Kidney (tissue), 13 donors: ENCODE measurements at regions not wholly inside any gene's neighbourhood (a gene's known extent, or its start where the extent isn't known, plus 50 kb on each side); places are given as distances from the start of the nearest gene placed in this dataset.
A peak's percentile ranks its signal among the peaks of the same experiment; 100 is the strongest.

Source experiments
- DNase-seq, 5 donors: peaks; one replicate each; pipeline ENCODE4 v3.0.0-alpha.2; 2013 to 2020
- FAIRE-seq: peaks from 2 replicates; lab custom pipeline; 2012; peaks lifted over from hg19 to GRCh38; lab: Jason Lieb, UNC
- H3K27ac ChIP-seq, 2 donors: one replicate each; pipeline ENCODE4 v1.7.0; 2013; ENCODE audit warnings: low read depth in 2 of 2, low read length in 2 of 2, inconsistent platforms in 1 of 2
- H3K27me3 ChIP-seq: one replicate; pipeline ENCODE4 v1.7.1; 2013; ENCODE audit warnings: low read length, inconsistent platforms; ENCODE audit not compliant: control insufficient read depth, insufficient read depth
- H3K36me3 ChIP-seq, 3 donors: one replicate each; pipeline versions ENCODE4 v1.7.0 to v1.7.1; 2013; ENCODE audit warnings: low read length in 3 of 3, control low read depth in 1 of 3, inconsistent platforms in 1 of 3; ENCODE audit not compliant: insufficient read depth in 3 of 3, control insufficient read depth in 2 of 3
- H3K4me1 ChIP-seq, 3 donors: one replicate each; pipeline versions ENCODE4 v1.7.0 to v1.7.1; 2013; ENCODE audit warnings: low read length in 3 of 3, inconsistent platforms in 1 of 3, low read depth in 1 of 3; ENCODE audit not compliant: control insufficient read depth in 2 of 3, insufficient read depth in 2 of 3
- H3K4me3 ChIP-seq, 3 donors: one replicate each; pipeline versions ENCODE4 v1.7.0 to v1.8.1; 2013; ENCODE audit warnings: low read length in 3 of 3, control low read depth in 1 of 3, inconsistent platforms in 1 of 3
- H3K9ac ChIP-seq, 3 donors: one replicate each; pipeline versions ENCODE4 v1.7.0 to v1.7.1; 2013; ENCODE audit warnings: low read length in 3 of 3, control low read depth in 1 of 3, inconsistent platforms in 1 of 3
- H3K9me3 ChIP-seq, 3 donors: one replicate each; pipeline versions ENCODE4 v1.7.0 to v1.7.1; 2013; ENCODE audit warnings: low read length in 3 of 3, control low read depth in 1 of 3, inconsistent platforms in 1 of 3; ENCODE audit not compliant: control insufficient read depth in 2 of 3, insufficient read depth in 1 of 3
- CTCF ChIP-seq: IDR thresholded peaks from 3 replicates; pipeline ENCODE4 v1.5.1; 2012; ENCODE audit warnings: mild to moderate bottlenecking, moderate library complexity, borderline replicate concordance; ENCODE audit not compliant: insufficient read depth; ENCODE audit errors: extremely low read depth
- intact Hi-C: fragments of 100-400 bp; cut with DNase I; formaldehyde crosslinking; loops from one replicate; pipeline ENCODE4 v1.11.1; 2022
- donor health status: control.
- donor health status: control.
- donor health status: control.
- donor health status: control.
- donor health status: control.
- donor health status: DM: yes; HTN: yes; CAD: no.
- donor health status: Normal renal cell carcinoma (clear cell type).

- Histone ChIP-seq H3K9me3 (no peaks in the 10 kb centered on the region), H3K4me3 (no peak overlapping the region), H3K27me3 (no peaks in the 10 kb centered on the region), H3K36me3 (no peaks in the 10 kb centered on the region), H3K4me1 (no peaks in the 10 kb centered on the region), H3K9ac (no peak overlapping the region), H3K27ac (no peak overlapping the region)
- intact Hi-C loops, result no loop called here
- no peak for TF ChIP-seq CTCF
- DNase-seq (no peak), FAIRE-seq (no peak)
These were observed 148.9 kb downstream of the SYT10 start for GRCh38 chr12:33290703-33291102.

- FAIRE-seq, result no peak
These were observed 156.6 kb downstream of the SYT10 start for GRCh38 chr12:33283054-33283453.

GRCh38 chr12:33277376-33277775 lies 162.2 kb downstream of the SYT10 start:
- H3K36me3 ChIP-seq, result no peaks in the 10 kb centered on the region
- peaks cover 0 to 17% (median 0%) of the 10 kb centered on the region in 3 donors for H3K9me3 ChIP-seq
- FAIRE-seq, result no peak
- no peak overlapping the region for H3K9ac ChIP-seq
- H3K4me1 ChIP-seq, result no peaks in the 10 kb centered on the region
- no peak overlapping the region for H3K27ac ChIP-seq
- no peak for TF ChIP-seq CTCF
- no peak overlapping the region for H3K4me3 ChIP-seq
- intact Hi-C loops, result no loop called here
- no peaks in the 10 kb centered on the region for H3K27me3 ChIP-seq
- peak in 2 of 5 donors; percentile 31 to 50 for DNase-seq

More at GRCh38 chr12:33283054-33283453, 156.6 kb downstream of the SYT10 start:
- Histone ChIP-seq H3K9me3 (peaks cover 0 to 11% (median 0%) of the 10 kb centered on the region in 3 donors), H3K4me3 (no peak overlapping the region), H3K9ac (no peak overlapping the region), H3K27ac (no peak overlapping the region), H3K27me3 (no peaks in the 10 kb centered on the region), H3K4me1 (no peaks in the 10 kb centered on the region), H3K36me3 (no peaks in the 10 kb centered on the region)
- DNase-seq, result no peak
- TF ChIP-seq CTCF, result no peak
- intact Hi-C loops, result no loop called here

- Histone ChIP-seq H3K9ac (no peak overlapping the region), H3K4me1 (no peaks in the 10 kb centered on the region), H3K27me3 (no peaks in the 10 kb centered on the region), H3K9me3 (no peaks in the 10 kb centered on the region), H3K36me3 (no peaks in the 10 kb centered on the region), H3K27ac (no peak overlapping the region), H3K4me3 (no peak overlapping the region)
- intact Hi-C loops, result no loop called here
- FAIRE-seq (no peak), DNase-seq (no peak)
- TF ChIP-seq CTCF, result no peak
These were observed 172.0 kb downstream of the SYT10 start for GRCh38 chr12:33267641-33268040.
